Natural killer cell (primary cell): ENCODE measurements at regions not wholly inside any gene's neighbourhood (a gene's known extent, or its start where the extent isn't known, plus 50 kb on each side); places are given as distances from the start of the nearest gene placed in this dataset.
"Not testable (repeated sequence)": the region's sequence is repeated elsewhere in the genome, so short reads cannot be mapped to it uniquely, and the experiment has no call there.

Experiments used
- ATAC-seq, 3 donors: fragments of 150-1000 bp in 2 of 3; fragments of 200-7000 bp in 1 of 3; cut with Tn5 transposase; 1 replicate in 1 of 3; 2 replicates in 2 of 3; pipeline ENCODE4 v1.10.0; 2021; ENCODE audit warnings: mild to moderate bottlenecking in 2 of 3, moderate library complexity in 2 of 3
- DNase-seq, 2 donors: peaks; one replicate each; pipeline versions ENCODE4 v3.0.0 to v3.0.0-alpha.2; 2013 to 2021; ENCODE audit warnings: mixed read lengths in 1 of 2
- H3K27ac ChIP-seq: one replicate; pipeline ENCODE4 v1.5.1; 2013; ENCODE audit warnings: mild to moderate bottlenecking, low read length
- H3K27me3 ChIP-seq: one replicate; pipeline ENCODE4 v1.6.1; 2013; ENCODE audit warnings: low read length; ENCODE audit not compliant: control insufficient read depth, insufficient read depth
- H3K36me3 ChIP-seq: one replicate; pipeline ENCODE4 v1.6.1; 2013; ENCODE audit warnings: low read length; ENCODE audit not compliant: control insufficient read depth, insufficient read depth
- H3K4me1 ChIP-seq: one replicate; pipeline ENCODE4 v1.6.1; 2013; ENCODE audit warnings: low read length; ENCODE audit not compliant: control insufficient read depth, insufficient read depth
- H3K4me3 ChIP-seq: one replicate; pipeline ENCODE4 v1.5.1; 2013; ENCODE audit warnings: low read length
- H3K9me3 ChIP-seq: one replicate; pipeline ENCODE4 v1.6.1; 2013; ENCODE audit warnings: low read length; ENCODE audit not compliant: control insufficient read depth, insufficient read depth
- H3K27ac Mint-ChIP-seq, 2 donors: one replicate each; pipeline ENCODE4 v1.8.0; 2022; ENCODE audit warnings: mild to moderate bottlenecking in 2 of 2, mixed read lengths in 2 of 2, moderate library complexity in 1 of 2
- H3K27me3 Mint-ChIP-seq, 2 donors: one replicate each; pipeline ENCODE4 v1.8.0; 2022; ENCODE audit warnings: low read depth in 2 of 2, mixed read lengths in 2 of 2
- H3K36me3 Mint-ChIP-seq: one replicate; pipeline ENCODE4 v1.8.0; 2022; ENCODE audit warnings: mixed read lengths
- H3K4me1 Mint-ChIP-seq, 2 donors: one replicate each; pipeline ENCODE4 v1.8.0; 2022; ENCODE audit warnings: mixed read lengths in 2 of 2
- H3K4me3 Mint-ChIP-seq: one replicate; pipeline ENCODE4 v1.8.0; 2022; ENCODE audit warnings: mild to moderate bottlenecking, moderate library complexity, mixed read lengths
- H3K9me3 Mint-ChIP-seq, 2 donors: one replicate each; pipeline ENCODE4 v1.8.0; 2022; ENCODE audit warnings: mixed read lengths in 2 of 2
- WGBS: methylation state at CpG from one replicate; pipeline ENCODE4 v1.1.7; 2013; ENCODE audit warnings: missing lambda C conversion rate; ENCODE audit not compliant: insufficient coverage; 5-methylcytosine and 5-hydroxymethylcytosine counted together
- intact Hi-C: fragments of 100-400 bp; cut with micrococcal nuclease; formaldehyde crosslinking; loops from one replicate; pipeline ENCODE4 v1.14.2; 2022
- TF ChIP-seq, protein P1 (sequence below): fragments of 200-600 bp; IDR thresholded peaks from one replicate; pipeline ENCODE4 v1.8.0; 2022; ENCODE audit warnings: antibody characterized with exemption

DNA sequence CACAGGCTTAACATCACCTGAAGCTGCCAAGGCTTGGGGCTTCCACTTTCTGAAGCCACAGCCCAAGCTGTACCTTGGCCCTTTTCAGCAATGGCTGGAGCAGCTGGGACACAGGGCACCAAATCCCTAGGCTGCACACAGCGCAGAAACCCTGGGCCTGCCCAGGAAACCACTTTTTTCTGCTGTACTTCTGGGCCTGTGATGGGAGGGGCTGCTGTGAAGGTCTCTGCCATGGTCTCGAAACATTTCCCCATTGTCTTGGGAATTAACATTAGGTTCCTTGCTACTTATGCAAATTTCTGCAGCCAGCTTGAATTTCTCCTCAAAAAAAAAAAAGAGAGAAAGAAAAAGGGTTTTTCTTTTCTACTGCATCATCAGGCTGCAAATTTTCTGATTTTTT lies 219.1 kb downstream of the RPL10L start:
- H3K4me1 Mint-ChIP-seq, result no peaks in the 10 kb centered on the region
- peaks cover 10% of the 10 kb centered on the region for H3K36me3 Mint-ChIP-seq
- no peak overlapping the region for H3K4me3 Mint-ChIP-seq
- intact Hi-C loops, result no loop called here
- ATAC-seq, result no peak
- H3K27me3 Mint-ChIP-seq, result no peaks in the 10 kb centered on the region
- peaks cover 6% of the 10 kb centered on the region for H3K9me3 ChIP-seq
- H3K4me3 ChIP-seq, result no peak overlapping the region
- H3K27ac Mint-ChIP-seq, result no peak overlapping the region
- H3K4me1 ChIP-seq, result no peaks in the 10 kb centered on the region
- H3K27me3 ChIP-seq, result no peaks in the 10 kb centered on the region
- H3K36me3 ChIP-seq, result no peaks in the 10 kb centered on the region
- TF ChIP-seq, protein P1, sequence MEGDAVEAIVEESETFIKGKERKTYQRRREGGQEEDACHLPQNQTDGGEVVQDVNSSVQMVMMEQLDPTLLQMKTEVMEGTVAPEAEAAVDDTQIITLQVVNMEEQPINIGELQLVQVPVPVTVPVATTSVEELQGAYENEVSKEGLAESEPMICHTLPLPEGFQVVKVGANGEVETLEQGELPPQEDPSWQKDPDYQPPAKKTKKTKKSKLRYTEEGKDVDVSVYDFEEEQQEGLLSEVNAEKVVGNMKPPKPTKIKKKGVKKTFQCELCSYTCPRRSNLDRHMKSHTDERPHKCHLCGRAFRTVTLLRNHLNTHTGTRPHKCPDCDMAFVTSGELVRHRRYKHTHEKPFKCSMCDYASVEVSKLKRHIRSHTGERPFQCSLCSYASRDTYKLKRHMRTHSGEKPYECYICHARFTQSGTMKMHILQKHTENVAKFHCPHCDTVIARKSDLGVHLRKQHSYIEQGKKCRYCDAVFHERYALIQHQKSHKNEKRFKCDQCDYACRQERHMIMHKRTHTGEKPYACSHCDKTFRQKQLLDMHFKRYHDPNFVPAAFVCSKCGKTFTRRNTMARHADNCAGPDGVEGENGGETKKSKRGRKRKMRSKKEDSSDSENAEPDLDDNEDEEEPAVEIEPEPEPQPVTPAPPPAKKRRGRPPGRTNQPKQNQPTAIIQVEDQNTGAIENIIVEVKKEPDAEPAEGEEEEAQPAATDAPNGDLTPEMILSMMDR, result no peak
- no peak for DNase-seq
- peaks cover 10 to 19% of the 10 kb centered on the region in 2 donors for H3K9me3 Mint-ChIP-seq
- no peak overlapping the region for H3K27ac ChIP-seq
- WGBS, result 67% methylated on average over 1 of the region's 2 CpGs

DNA sequence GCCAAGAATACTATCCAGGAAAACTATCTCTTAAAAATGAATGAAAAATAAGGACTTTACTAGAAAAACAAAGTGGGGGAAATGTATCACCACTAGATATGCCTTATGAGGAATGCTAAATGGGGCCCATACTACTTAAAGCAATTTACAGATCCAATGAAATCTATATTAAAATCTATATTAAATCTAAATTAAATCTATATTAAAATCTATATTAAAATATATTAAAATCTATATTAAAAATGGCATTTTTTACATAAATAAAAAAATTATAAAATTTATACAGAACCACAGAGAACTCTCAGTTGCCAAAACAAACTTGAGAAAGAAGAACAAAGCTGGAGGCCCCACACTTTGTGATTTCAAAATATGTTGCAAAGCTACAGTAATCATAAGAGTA lies 234.5 kb downstream of the RPL10L start:
- DNase-seq, result no peak
- no peak for ATAC-seq
- H3K27me3 ChIP-seq, result no peaks in the 10 kb centered on the region
- no peaks in the 10 kb centered on the region for H3K36me3 ChIP-seq
- no peak overlapping the region for H3K27ac ChIP-seq
- Mint-ChIP-seq H3K4me3 (no peak overlapping the region), H3K36me3 (peaks cover 7% of the 10 kb centered on the region), H3K4me1 (no peaks in the 10 kb centered on the region), H3K9me3 (peaks cover 19 to 28% of the 10 kb centered on the region in 2 donors), H3K27me3 (no peaks in the 10 kb centered on the region), H3K27ac (no peak overlapping the region)
- H3K4me3 ChIP-seq, result no peak overlapping the region
- H3K4me1 ChIP-seq, result no peaks in the 10 kb centered on the region
- TF ChIP-seq, protein P1, result no peak
- H3K9me3 ChIP-seq, result peaks cover 13% of the 10 kb centered on the region
- intact Hi-C loops, result no loop called here

DNA sequence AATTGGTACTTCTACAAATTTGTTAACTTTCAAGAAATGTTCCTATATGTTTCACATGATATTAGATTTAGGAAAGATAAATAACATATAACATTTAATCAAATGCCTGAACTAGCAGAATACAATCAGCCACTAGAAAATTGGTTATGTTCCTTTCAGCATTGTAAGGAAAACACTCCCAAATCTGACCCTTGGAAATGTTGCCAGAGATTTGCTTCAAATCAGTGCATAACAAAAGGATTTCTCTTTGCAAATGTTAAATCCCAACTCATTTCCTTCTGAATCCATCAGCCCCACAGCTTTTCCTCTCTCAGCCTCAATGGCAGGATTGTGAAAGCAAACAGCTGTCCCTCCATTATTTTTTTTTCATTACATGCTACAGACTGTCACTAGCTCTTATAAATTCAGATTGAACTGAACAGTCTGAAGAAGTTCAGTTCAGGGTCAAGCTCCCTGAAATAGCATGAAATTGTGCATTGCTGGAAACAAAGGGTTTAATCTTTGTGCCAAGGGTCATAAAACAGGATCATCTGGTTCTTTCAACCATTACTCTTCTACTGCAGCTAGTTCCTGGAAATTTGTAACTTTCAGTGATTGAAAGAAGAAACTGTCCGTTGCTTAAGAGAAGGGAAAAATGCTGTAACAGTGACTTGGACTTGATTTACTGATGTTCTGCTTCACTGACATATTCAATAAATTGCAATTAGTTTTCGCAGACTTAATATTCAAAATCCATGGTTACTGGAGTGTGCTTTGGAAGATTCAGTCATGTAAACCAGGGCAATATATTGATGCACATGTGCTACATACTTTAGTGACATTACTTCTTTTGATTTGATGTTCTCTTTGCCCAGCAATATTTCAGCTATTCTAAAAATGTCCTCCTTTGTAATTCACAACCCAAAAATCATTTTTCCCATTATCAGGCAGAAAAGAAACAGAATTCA lies 246.4 kb downstream of the RPL10L start:
- no peaks in the 10 kb centered on the region for H3K9me3 ChIP-seq
- H3K4me1 ChIP-seq, result no peaks in the 10 kb centered on the region
- H3K36me3 ChIP-seq, result no peaks in the 10 kb centered on the region
- H3K27ac ChIP-seq, result no peak overlapping the region
- H3K27me3 ChIP-seq, result no peaks in the 10 kb centered on the region
- intact Hi-C loops, result no loop called here
- Mint-ChIP-seq H3K36me3 (no peaks in the 10 kb centered on the region), H3K27ac (no peak overlapping the region), H3K9me3 (peaks cover 0 to 7% of the 10 kb centered on the region in 2 donors), H3K27me3 (no peaks in the 10 kb centered on the region), H3K4me3 (no peak overlapping the region), H3K4me1 (no peaks in the 10 kb centered on the region)
- WGBS, result 40% methylated on average over 1 of the region's 2 CpGs
- no peak for DNase-seq
- H3K4me3 ChIP-seq, result no peak overlapping the region
- TF ChIP-seq, protein P1, result no peak
- ATAC-seq, result no peak

DNA sequence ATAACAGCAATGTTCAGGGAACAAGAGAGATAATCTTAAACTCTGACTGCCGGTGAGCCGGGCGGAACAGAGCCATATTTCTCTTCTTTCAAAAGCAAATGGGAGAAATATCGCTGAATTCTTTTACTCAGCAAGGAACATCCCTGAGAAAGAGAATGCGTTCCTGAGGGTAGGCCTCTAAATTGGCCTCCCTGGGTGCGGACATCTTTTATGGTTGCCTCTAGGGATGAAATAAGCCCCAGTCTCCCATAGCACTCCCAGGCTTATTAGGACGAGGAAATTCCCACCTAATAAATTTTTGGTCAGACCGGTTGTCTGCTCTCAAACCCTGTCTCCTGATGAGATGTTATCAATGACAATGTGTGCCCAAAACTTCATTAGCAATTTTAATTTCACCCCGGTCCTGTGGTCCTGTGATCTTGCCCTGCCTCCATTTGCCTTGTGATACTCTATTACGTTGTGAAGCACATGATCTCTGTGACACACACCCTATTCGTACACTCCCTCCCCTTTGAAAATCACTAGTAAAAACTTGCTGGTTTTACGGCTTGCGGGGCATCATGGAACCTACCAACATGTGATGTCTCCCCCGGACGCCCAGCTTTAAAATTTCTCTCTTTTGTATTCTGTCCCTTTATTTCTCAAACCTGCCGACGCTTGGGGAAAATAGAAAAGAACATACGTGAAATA lies 249.4 kb downstream of the RPL10L start:
- H3K27ac Mint-ChIP-seq, DNase-seq, H3K4me3 ChIP-seq, H3K9me3 ChIP-seq, ATAC-seq, H3K4me1 ChIP-seq, H3K4me1 Mint-ChIP-seq, H3K36me3 Mint-ChIP-seq, H3K4me3 Mint-ChIP-seq, intact Hi-C loops, H3K27ac ChIP-seq, H3K9me3 Mint-ChIP-seq, H3K36me3 ChIP-seq, H3K27me3 ChIP-seq, H3K27me3 Mint-ChIP-seq: not testable (repeated sequence)
- 93% methylated on average over 17 of the region's 18 CpGs for WGBS
